Muscle of back (tissue), 3 donors: ENCODE measurements at regions not wholly inside any gene's neighbourhood (a gene's known extent, or its start where the extent isn't known, plus 50 kb on each side); places are given as distances from the start of the nearest gene placed in this dataset.
A peak's percentile ranks its signal among the peaks of the same experiment; 100 is the strongest.
"Not testable (repeated sequence)": the region's sequence is repeated elsewhere in the genome, so short reads cannot be mapped to it uniquely, and the experiment has no call there.

Experiments used
- DNase-seq, 3 donors: peaks; one replicate each; pipeline versions ENCODE4 v3.0.0 to v3.0.0-alpha.2; 2013

DNA sequence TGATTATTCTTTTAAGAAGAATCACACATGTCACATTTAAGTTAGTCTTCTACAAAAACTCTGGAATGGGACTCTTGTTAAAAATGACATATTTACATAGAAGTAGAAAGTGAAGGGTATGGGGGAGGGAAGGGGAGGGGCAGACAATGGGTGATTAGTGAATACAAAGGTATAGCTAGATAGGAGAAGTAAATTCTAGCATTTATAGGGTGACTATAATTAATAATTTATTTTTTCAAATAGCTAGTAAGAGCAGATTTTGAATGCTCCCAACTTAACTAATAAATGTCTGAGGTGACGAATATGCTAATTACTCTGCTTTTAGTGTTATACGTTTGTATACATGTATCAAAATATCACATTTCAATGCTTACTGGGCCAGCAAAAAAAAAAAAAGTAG is 59.4 kb downstream of the BLTP3B start:
- no peak for DNase-seq

DNA sequence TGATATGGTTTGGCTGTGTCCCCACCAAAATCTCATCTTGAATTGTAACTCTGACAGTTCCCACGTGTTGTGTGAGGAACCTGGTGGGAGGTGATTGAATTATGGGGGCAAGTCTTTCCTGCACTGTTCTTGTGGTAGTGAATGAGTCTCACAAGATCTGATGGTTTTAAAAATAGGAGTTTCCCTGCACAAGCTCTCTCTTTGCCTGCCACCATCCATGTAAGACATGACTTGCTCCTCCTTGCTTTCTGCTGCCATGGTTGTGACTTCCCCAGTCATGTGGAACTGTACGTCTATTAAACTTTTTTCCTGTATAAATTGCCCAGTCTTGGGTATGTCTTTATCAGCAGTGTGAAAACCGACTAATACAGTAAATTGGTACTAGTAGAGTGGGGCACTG is 63.9 kb downstream of the BLTP3B start:
- DNase-seq, result not testable (repeated sequence)

DNA sequence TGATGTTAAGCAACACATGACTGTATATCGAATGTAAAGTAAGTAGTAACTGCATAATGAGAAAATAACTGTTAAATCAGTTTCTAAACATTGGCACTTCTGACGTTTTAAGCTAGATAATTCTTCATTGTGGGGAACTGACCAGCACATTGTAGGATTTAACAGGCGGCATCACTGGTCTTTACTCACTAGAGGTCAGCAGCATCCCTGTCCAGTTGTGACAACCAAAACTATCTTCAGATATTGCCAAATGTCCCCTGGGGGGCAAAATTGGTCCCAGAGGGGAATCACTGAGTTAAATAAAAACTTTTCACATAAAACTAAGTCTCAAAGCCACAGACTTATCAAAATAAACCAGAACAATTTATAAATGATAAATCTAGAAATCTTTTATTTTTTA is 65.3 kb downstream of the BLTP3B start:
- DNase-seq, result no peak

DNA sequence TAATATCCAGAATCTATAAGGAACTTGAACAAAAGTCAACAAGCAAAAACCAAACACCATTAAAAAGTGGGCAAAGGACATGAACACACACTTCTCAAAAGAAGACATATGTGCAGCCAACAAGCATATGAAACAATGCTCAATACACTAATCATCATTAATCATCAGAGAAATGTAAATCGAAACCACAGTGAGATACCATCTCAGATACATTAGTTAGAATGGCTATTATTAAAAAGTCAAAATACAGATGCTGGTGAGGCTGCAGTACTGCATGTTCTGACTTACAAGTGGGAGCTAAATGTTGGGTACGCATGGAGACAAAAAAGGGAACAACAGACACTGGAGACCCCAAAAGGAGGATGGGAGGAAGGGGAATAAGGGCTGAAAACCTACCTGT is 67.1 kb downstream of the BLTP3B start:
- no peak for DNase-seq

DNA sequence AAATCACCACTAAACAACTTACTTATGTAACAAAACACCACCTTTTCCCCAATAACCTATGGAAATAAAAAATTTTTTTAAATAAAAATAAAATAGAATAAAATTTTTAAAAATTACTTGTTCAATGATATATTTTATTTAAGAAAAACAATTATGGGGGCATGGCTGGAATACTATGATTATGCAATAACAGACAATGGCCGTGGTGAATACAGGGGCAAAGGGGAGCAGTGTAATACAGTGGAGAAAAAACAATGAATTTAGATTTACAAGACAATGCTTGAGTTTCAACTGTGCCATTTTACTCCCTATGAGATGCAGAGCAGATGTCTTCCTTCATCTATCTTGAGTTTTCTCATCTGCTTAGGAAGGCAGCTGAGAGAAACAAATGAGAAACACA is 72.9 kb downstream of the BLTP3B start:
- DNase-seq, result no peak

DNA sequence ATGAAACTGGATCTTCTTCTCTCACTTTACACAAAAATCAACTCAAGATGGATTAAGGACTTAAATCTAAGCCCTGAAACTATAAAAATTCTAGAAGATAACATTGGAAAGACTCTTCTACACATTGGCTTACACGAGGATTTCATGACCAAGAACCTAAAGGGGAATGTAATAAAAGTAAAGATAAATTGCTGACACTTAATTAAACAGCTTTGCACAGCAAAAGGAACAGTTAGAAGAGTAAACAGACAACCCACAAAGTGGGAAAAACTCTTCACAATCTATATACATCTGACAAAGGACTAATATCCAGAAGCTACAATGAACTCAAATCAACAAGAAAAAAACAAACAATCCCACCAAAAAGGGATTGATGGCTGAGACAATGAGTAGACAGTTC is 74.4 kb downstream of the BLTP3B start:
- no peak for DNase-seq

DNA sequence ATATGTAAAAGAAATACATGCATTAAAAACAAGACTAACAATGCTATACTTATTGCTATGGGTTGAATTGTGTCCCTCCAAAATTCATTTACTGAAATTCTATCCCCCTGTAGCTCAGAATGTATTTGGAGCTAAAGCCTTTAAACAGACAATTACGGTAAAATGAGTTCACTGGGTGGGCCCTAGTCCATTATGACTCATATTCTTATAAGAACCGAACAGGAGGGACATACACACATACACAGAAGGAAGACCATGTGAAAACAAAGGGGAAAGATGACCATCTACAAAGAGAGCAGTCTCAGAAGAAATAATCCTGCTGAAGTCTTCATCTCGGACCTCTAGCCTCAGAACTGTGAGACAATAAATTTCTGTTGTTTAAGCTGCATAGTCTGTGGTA is 77.1 kb upstream of the ANKS1B start:
- no peak for DNase-seq

DNA sequence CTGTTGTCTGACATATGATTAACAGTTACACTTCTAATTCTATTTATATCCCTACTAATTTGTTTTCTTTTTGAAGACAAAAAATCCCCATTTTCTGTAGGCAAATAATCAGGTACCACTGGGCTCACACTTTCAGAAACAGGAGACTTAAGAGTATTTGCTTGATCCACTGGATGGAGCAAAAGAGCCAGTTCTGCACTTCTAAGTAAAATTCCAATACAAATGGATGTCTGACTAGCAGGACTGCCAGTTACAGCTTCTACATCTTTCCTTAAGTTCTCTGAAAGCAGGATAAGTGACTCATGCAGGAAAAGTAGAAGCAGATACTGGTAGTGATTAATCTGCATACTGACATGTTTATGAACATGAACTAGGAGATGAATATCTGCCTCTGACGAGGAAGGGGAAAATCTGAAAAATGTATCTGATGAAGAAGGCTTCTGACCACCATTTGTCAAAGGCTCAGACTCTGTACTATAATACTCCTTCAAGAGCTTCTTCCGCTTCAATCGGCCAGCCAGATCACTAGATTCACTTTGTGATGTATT is 73.8 kb upstream of the ANKS1B start:
- peak; percentile 4 to 86 (median 11) for DNase-seq

DNA sequence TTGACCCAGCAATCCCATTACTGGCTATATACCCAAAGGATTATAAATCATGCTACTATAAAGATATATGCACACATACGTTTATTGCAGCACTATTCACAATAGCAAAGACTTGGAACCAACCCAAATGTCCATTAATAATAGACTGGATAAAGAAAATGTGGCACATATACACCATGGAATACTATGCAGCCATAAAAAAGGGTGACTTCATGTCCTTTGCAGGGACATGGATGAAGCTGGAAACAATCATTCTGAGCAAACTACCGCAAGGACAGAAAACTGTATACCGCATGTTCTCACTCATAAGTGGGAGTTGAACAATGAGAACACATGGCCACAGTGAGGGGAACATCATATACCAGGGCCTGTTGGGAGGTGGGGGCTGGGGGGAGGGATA is 61.5 kb upstream of the ANKS1B start:
- DNase-seq, result not testable (repeated sequence)

DNA sequence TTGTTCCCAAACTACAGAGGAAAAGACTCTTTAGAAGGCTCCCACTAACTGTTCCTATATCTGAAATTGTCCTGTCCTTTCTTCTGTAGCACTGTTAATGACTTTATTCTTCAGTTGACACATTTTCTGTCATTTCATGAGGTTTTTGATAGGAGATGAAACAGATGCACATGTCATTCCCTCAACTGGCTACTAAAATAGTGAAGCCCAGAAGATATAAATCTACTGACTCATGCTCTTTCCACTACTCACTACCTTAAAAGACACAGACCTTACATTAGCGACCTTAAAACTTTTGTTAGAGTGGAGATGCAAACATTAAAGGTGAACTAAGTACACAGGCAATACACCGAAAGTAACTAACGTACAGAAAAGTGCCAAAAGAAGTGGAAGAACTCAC is 59.5 kb upstream of the ANKS1B start:
- no peak for DNase-seq

DNA sequence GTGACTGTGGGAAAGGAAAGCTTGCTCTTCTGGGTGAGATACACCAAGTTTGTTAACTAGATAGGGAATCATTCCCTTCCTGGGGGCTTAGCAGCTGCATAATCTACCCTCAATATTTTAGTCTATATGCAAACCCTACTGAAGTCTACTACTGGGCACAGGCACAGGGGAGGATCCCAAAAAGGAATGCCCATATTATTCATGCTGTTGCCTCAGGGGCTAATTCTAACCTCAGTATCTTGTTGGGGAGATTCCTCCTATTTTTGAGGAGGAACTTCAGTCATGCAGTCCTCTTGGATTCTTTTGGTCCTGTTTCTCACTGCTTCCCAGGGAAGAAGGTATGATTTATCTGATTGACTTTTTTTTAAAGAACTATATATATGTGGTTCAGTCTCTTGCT is 58.9 kb upstream of the ANKS1B start:
- no peak for DNase-seq
